ENCODE measurements at regions not wholly inside any gene's neighbourhood (a gene's known extent, or its start where the extent isn't known, plus 50 kb on each side); places are given as distances from the start of the nearest gene placed in this dataset.

GRCh38 chr3:159669766-159670165, 318.9 kb upstream of the IL12A start:
- TF ChIP-seq EP300 (IDR thresholded peaks at IDR 0.05) (no peak), CTCF (IDR thresholded peaks at IDR 0.05) (no peak), POLR2A (IDR thresholded peaks at IDR 0.05) (no peak), POLR2AphosphoS5 (IDR thresholded peaks at IDR 0.05) (no peak)
